ENCODE measurements at regions not wholly inside any gene's neighbourhood (a gene's known extent, or its start where the extent isn't known, plus 50 kb on each side); places are given as distances from the start of the nearest gene placed in this dataset.

DNA sequence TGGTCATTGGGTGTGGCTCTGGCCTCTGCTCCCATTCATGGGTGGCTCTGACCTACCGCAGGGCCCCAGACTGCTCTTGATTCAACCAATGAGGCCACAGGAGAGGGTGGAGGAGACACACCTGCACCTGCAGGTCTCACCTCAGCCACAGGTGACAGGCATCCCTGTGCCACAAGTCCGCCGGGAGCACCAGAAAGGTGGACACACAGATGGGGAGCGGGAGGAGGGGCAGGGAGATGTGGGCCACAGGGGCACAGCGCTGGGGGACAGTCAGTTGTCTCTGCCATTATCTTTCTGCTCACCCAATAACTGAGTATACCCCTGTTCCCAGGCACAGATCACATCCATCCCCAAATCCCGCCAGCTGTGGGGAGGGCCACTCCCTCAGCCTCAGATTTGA is 189.1 kb upstream of the SALL3 start:
- peaks cover 0 to 24% of the 10 kb centered on the region in 2 donors for H3K27me3 ChIP-seq
- TF ChIP-seq, protein P1, sequence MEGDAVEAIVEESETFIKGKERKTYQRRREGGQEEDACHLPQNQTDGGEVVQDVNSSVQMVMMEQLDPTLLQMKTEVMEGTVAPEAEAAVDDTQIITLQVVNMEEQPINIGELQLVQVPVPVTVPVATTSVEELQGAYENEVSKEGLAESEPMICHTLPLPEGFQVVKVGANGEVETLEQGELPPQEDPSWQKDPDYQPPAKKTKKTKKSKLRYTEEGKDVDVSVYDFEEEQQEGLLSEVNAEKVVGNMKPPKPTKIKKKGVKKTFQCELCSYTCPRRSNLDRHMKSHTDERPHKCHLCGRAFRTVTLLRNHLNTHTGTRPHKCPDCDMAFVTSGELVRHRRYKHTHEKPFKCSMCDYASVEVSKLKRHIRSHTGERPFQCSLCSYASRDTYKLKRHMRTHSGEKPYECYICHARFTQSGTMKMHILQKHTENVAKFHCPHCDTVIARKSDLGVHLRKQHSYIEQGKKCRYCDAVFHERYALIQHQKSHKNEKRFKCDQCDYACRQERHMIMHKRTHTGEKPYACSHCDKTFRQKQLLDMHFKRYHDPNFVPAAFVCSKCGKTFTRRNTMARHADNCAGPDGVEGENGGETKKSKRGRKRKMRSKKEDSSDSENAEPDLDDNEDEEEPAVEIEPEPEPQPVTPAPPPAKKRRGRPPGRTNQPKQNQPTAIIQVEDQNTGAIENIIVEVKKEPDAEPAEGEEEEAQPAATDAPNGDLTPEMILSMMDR (IDR thresholded peaks at IDR 0.05), result no peak
- intact Hi-C loops (cut with DNase I), result no loop called here

DNA sequence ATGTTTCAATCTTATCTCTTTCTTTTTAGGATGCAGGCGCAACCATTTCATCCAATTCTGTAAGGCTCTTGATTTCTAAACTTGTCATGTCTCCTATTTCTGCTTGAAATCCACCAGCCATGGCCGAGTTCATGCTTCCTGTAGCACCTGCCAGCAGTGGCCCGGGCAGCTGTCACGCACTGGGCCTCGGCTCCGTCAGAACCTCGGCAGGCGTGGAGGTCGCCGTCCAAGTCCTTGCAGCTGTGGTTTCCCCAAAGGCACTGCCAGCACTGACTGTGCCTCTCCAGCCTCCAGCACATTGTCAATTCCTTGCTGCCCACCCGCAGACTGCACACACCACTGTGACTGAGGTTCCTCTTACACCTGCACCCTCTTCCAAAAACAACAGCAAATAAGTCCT is 188.7 kb upstream of the SALL3 start:
- Histone ChIP-seq H3K27ac (no peak overlapping the region), H3K9me3 (no peaks in the 10 kb centered on the region), H3K36me3 (no peaks in the 10 kb centered on the region), H3K4me3 (no peak overlapping the region), H3K4me1 (no peaks in the 10 kb centered on the region), H3K27me3 (peaks cover 0 to 24% of the 10 kb centered on the region in 2 donors)
- ATAC-seq (no peak), DNase-seq (peak in 1 of 4 donors; percentile 52)
- intact Hi-C loops (cut with DNase I), result no loop called here
- TF ChIP-seq, protein P1 (IDR thresholded peaks at IDR 0.05), result no peak

More for the DNA sequence above, 189.1 kb upstream of the SALL3 start:
- no peak overlapping the region for H3K27ac ChIP-seq
- H3K36me3 ChIP-seq, result no peaks in the 10 kb centered on the region
- no peak overlapping the region for H3K4me3 ChIP-seq
- H3K4me1 ChIP-seq, result no peaks in the 10 kb centered on the region
- DNase-seq (peak in 1 of 4 donors; percentile 54), ATAC-seq (no peak)
- no peaks in the 10 kb centered on the region for H3K9me3 ChIP-seq

DNA sequence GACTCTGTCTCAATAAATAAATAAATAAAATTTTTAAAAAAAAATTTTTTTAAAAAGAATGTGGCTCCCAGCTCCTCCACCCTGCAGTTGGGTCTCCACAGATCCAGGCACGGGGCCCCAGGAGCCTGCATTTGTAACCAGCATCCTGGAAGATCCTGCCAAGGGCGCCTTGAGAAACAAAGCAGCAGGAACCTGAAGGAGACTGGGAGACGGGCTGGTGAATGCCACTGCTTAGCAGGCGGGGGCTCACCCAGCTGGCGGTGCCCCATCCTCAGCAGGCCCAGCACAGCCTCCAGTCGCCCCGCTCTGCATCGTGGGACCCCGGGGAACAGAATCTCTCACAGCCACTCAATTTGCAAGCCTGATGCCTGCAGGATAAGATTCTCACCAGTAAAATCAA is 187.5 kb upstream of the SALL3 start:
- TF ChIP-seq, protein P1 (IDR thresholded peaks at IDR 0.05), result no peak
- no peak for ATAC-seq
- H3K27me3 ChIP-seq, result peaks cover 0 to 24% of the 10 kb centered on the region in 2 donors
- no peaks in the 10 kb centered on the region for H3K4me1 ChIP-seq
- DNase-seq, result peak in 1 of 4 donors; percentile 34
- H3K36me3 ChIP-seq, result no peaks in the 10 kb centered on the region
- no peak overlapping the region for H3K27ac ChIP-seq
- intact Hi-C loops (cut with DNase I), result no loop called here
- no peak overlapping the region for H3K4me3 ChIP-seq
- no peaks in the 10 kb centered on the region for H3K9me3 ChIP-seq

DNA sequence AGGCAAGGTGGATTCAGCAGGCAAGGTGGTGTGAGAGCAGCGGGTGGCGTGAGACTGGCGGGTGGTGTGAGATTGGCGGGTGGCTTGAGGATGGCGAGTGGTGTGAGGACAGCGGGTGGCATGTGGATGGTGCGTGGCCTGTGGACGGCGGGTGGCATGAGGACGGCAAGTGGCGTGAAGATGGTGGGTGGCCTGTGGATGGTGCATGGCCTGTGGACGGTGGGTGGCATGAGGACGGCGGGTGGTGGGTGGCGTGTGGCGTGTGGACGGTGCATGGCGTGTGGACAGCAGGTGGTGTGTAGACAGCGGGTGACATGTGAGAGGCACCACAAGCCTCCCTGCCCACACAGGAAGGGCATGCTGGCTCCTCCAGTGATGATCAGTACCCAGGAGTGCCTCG is 186.9 kb upstream of the SALL3 start:
- Histone ChIP-seq H3K9me3 (no peaks in the 10 kb centered on the region), H3K27me3 (peaks cover 0 to 24% of the 10 kb centered on the region in 2 donors), H3K27ac (no peak overlapping the region), H3K36me3 (no peaks in the 10 kb centered on the region), H3K4me3 (no peak overlapping the region), H3K4me1 (no peaks in the 10 kb centered on the region)
- intact Hi-C loops (cut with DNase I), result no loop called here
- no peak for ATAC-seq
- TF ChIP-seq, protein P1 (IDR thresholded peaks at IDR 0.05), result no peak
- DNase-seq, result peak in 1 of 4 donors; percentile 70

DNA sequence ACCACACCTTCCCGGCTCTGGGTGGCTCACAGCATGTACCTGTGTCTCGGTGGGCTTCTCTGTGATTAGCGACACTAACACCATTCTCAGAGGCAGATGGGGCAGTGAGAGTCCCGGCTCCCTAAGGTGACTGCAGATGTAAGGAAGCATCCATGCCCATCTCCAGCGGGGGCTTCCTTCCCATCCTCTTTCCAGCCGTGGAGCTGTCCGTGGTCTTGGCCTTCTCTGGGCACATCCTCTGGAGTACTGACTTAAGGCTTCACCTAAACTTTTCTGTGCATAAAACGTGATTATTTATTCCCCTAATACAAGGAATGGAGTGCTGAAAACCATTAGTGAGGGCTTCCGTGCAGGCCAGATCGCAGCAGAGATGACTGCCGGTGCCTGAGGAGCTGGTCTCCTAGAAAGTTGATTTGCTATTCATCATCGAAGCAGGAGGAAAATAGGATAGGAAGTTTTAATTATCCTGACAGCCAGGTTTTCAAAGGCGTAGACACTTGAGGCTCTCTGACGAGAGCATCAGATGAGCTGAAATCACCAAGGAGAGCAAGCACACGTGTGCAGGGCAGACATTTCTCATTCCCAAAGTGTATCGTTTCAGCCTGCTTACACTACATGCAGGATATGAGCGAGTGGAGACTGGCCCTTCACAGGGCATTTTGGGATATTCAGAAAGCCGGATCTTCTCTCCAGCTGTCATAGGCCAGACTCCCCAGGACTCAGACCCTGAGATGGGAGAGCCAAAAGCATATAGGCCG is 186.1 kb upstream of the SALL3 start:
- H3K4me1 ChIP-seq, result no peaks in the 10 kb centered on the region
- no peak overlapping the region for H3K27ac ChIP-seq
- no peak for ATAC-seq
- H3K4me3 ChIP-seq, result no peak overlapping the region
- no peak for DNase-seq
- H3K36me3 ChIP-seq, result no peaks in the 10 kb centered on the region
- peaks cover 0 to 24% of the 10 kb centered on the region in 2 donors for H3K27me3 ChIP-seq
- TF ChIP-seq, protein P1 (IDR thresholded peaks at IDR 0.05), result no peak
- no peaks in the 10 kb centered on the region for H3K9me3 ChIP-seq
- intact Hi-C loops (cut with DNase I), result no loop called here

All from left lung (tissue), 4 donors.